Left lung (tissue), 4 donors: ENCODE measurements at regions not wholly inside any gene's neighbourhood (a gene's known extent, or its start where the extent isn't known, plus 50 kb on each side); places are given as distances from the start of the nearest gene placed in this dataset.

Experiments
- ATAC-seq: fragments of 200-7000 bp; cut with Tn5 transposase; one replicate; pipeline ENCODE4 v1.9.1; 2020; ENCODE audit warnings: moderate library complexity
- DNase-seq, 4 donors: peaks; one replicate each; pipeline ENCODE4 v3.0.0-alpha.2; 2013 to 2020
- H3K27ac ChIP-seq, 2 donors: fragments of 200-600 bp; sonication (generic) in 1 of 2; one replicate each; pipeline versions ENCODE4 v1.5.0 to v1.8.0; 2020 to 2021
- H3K27me3 ChIP-seq, 2 donors: fragments of 200-600 bp; sonication (generic) in 1 of 2; one replicate each; pipeline versions ENCODE4 v1.5.0 to v1.8.0; 2020 to 2021
- H3K36me3 ChIP-seq, 2 donors: fragments of 200-600 bp; sonication (generic) in 1 of 2; one replicate each; pipeline versions ENCODE4 v1.5.0 to v1.8.0; 2020 to 2021
- H3K4me1 ChIP-seq, 2 donors: fragments of 200-600 bp; one replicate each; pipeline ENCODE4 v1.8.0; 2021
- H3K4me3 ChIP-seq, 2 donors: fragments of 200-600 bp; sonication (generic) in 1 of 2; one replicate each; pipeline versions ENCODE4 v1.5.0 to v1.8.0; 2020 to 2021; ENCODE audit warnings: mild to moderate bottlenecking in 1 of 2
- H3K9me3 ChIP-seq, 2 donors: fragments of 200-600 bp; sonication (generic) in 1 of 2; one replicate each; pipeline versions ENCODE4 v1.5.0 to v1.8.0; 2020 to 2021
- CTCF ChIP-seq, 2 donors: fragments of 200-600 bp; sonication (generic) in 1 of 2; IDR thresholded peaks; one replicate each; pipeline versions ENCODE4 v1.5.0 to v1.8.0; 2021; ENCODE audit warnings: antibody characterized with exemption in 2 of 2
- intact Hi-C, 2 donors: fragments of 100-400 bp; cut with DNase I; formaldehyde crosslinking; loops; one replicate each; pipeline versions ENCODE4 v1.11.2 to v1.14.2; 2022
- donor health status: DM: no; HTN: yes; CAD: no.
- donor health status: DM: no; HTN: no; CAD: no.

- ATAC-seq = no peak
- Histone ChIP-seq H3K36me3 (no peaks in the 10 kb centered on the region), H3K27me3 (no peaks in the 10 kb centered on the region), H3K9me3 (no peaks in the 10 kb centered on the region), H3K4me3 (no peak overlapping the region), H3K4me1 (no peaks in the 10 kb centered on the region), H3K27ac (no peak overlapping the region)
- DNase-seq = no peak
- intact Hi-C loops = no loop called here
- TF ChIP-seq CTCF (IDR thresholded peaks at IDR 0.05) = no peak
These were observed 114.9 kb upstream of the NHSL1 start for GRCh38 chr6:138614151-138614550.

GRCh38 chr6:138618168-138618567 lies 118.9 kb upstream of the NHSL1 start:
- intact Hi-C loops = no loop called here
- no peaks in the 10 kb centered on the region for H3K9me3 ChIP-seq
- no peak overlapping the region for H3K27ac ChIP-seq
- TF ChIP-seq CTCF (IDR thresholded peaks at IDR 0.05) = no peak
- no peak overlapping the region for H3K4me3 ChIP-seq
- H3K27me3 ChIP-seq = no peaks in the 10 kb centered on the region
- DNase-seq (no peak), ATAC-seq (no peak)
- H3K36me3 ChIP-seq = no peaks in the 10 kb centered on the region
- H3K4me1 ChIP-seq = no peaks in the 10 kb centered on the region

GRCh38 chr6:138620630-138621029 lies 121.3 kb upstream of the NHSL1 start:
- H3K4me3 ChIP-seq = no peak overlapping the region
- no peak for ATAC-seq
- H3K4me1 ChIP-seq = no peaks in the 10 kb centered on the region
- no peak for TF ChIP-seq CTCF (IDR thresholded peaks at IDR 0.05)
- intact Hi-C loops = no loop called here
- H3K36me3 ChIP-seq = no peaks in the 10 kb centered on the region
- no peak for DNase-seq
- H3K9me3 ChIP-seq = no peaks in the 10 kb centered on the region
- H3K27me3 ChIP-seq = no peaks in the 10 kb centered on the region
- no peak overlapping the region for H3K27ac ChIP-seq

- Histone ChIP-seq H3K4me3 (no peak overlapping the region), H3K27me3 (no peaks in the 10 kb centered on the region), H3K4me1 (no peaks in the 10 kb centered on the region), H3K27ac (no peak overlapping the region), H3K36me3 (no peaks in the 10 kb centered on the region), H3K9me3 (no peaks in the 10 kb centered on the region)
- ATAC-seq (no peak), DNase-seq (no peak)
- intact Hi-C loops = no loop called here
- no peak for TF ChIP-seq CTCF (IDR thresholded peaks at IDR 0.05)
These were observed 123.7 kb upstream of the NHSL1 start for GRCh38 chr6:138622967-138623366.

- TF ChIP-seq CTCF (IDR thresholded peaks at IDR 0.05) = no peak
These were observed 132.3 kb upstream of the NHSL1 start for GRCh38 chr6:138631566-138631965.

More at GRCh38 chr6:138631566-138631965, 132.3 kb upstream of the NHSL1 start:
- Histone ChIP-seq H3K4me1 (no peaks in the 10 kb centered on the region), H3K27ac (no peak overlapping the region), H3K27me3 (no peaks in the 10 kb centered on the region), H3K4me3 (no peak overlapping the region), H3K36me3 (no peaks in the 10 kb centered on the region), H3K9me3 (no peaks in the 10 kb centered on the region)
- ATAC-seq = no peak
- DNase-seq = no peak
- intact Hi-C loops = no loop called here
